Peyer's patch (tissue), 4 donors: ENCODE measurements at regions not wholly inside any gene's neighbourhood (a gene's known extent, or its start where the extent isn't known, plus 50 kb on each side); places are given as distances from the start of the nearest gene placed in this dataset.

ENCODE experiments used
- DNase-seq, 3 donors: peaks; one replicate each; pipeline ENCODE4 v3.0.0-alpha.2; 2017 to 2019
- H3K27ac ChIP-seq, 4 donors: fragments of 200-600 bp; sonication (generic); one replicate each; pipeline ENCODE4 v1.5.1; 2016 to 2019
- H3K27me3 ChIP-seq, 2 donors: fragments of 200-600 bp; sonication (generic); one replicate each; pipeline ENCODE4 v1.5.1; 2019
- H3K36me3 ChIP-seq, 3 donors: fragments of 200-600 bp; sonication (generic); one replicate each; pipeline ENCODE4 v1.5.1; 2016 to 2019
- H3K4me1 ChIP-seq, 4 donors: fragments of 200-600 bp; sonication (generic); one replicate each; pipeline ENCODE4 v1.5.1; 2016 to 2019
- H3K4me3 ChIP-seq, 4 donors: fragments of 200-600 bp; sonication (generic); 1 replicate in 3 of 4; 2 replicates in 1 of 4; pipeline ENCODE4 v1.5.1; 2016 to 2019; ENCODE audit warnings: mild to moderate bottlenecking in 1 of 4
- H3K9me3 ChIP-seq, 4 donors: fragments of 200-600 bp; sonication (generic); one replicate each; pipeline ENCODE4 v1.5.1; 2016 to 2019; ENCODE audit warnings: mild to moderate bottlenecking in 1 of 4
- POLR2A ChIP-seq, 2 donors: fragments of 450-650 bp; IDR thresholded peaks; one replicate each; pipeline ENCODE4 v1.5.1; 2017; ENCODE audit warnings: antibody characterized with exemption in 2 of 2, mild to moderate bottlenecking in 2 of 2, moderate library complexity in 2 of 2
- small RNA-seq, 2 donors: library from RNA; depleted of rRNA; stranded (forward); fragments of <200 nt; gene quantifications; one replicate each; pipeline ENCODE3, GENCODE V24; 2016
- TF ChIP-seq, protein P1 (sequence below), 6 experiments: fragments of 450-650 bp in 4 of 6; fragments of 200-600 bp in 2 of 6; sonication (generic) in 1 of 6; IDR thresholded peaks; one replicate each; pipeline ENCODE4 v1.5.1; 2017 to 2019; ENCODE audit warnings: antibody characterized with exemption in 6 of 6, mild to moderate bottlenecking in 3 of 6, moderate library complexity in 1 of 6

DNA sequence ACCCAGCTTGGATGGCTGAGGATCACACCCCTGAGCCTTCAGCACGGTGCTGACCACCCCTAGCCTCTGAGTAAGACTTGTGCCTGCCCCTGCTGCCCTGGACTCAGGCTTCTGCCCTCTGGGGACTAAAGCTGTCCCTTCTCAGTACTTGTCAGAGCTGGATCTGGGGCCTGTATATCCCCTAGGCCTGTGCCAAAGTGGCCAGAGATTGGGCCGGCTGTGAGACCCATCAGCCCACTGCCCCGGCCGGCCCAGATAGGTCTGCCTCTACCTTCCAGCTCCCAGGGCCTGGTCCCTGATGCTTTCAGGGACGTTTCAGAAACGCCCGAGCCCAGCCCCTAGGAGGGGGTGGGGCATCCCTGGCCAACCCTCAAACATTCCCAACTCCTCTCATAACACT is 137.8 kb downstream of the ZDHHC20 start:
- H3K4me1 ChIP-seq = no peaks in the 10 kb centered on the region
- no peak overlapping the region for H3K27ac ChIP-seq
- no peaks in the 10 kb centered on the region for H3K9me3 ChIP-seq
- no peak overlapping the region for H3K4me3 ChIP-seq
- TF ChIP-seq, protein P1, sequence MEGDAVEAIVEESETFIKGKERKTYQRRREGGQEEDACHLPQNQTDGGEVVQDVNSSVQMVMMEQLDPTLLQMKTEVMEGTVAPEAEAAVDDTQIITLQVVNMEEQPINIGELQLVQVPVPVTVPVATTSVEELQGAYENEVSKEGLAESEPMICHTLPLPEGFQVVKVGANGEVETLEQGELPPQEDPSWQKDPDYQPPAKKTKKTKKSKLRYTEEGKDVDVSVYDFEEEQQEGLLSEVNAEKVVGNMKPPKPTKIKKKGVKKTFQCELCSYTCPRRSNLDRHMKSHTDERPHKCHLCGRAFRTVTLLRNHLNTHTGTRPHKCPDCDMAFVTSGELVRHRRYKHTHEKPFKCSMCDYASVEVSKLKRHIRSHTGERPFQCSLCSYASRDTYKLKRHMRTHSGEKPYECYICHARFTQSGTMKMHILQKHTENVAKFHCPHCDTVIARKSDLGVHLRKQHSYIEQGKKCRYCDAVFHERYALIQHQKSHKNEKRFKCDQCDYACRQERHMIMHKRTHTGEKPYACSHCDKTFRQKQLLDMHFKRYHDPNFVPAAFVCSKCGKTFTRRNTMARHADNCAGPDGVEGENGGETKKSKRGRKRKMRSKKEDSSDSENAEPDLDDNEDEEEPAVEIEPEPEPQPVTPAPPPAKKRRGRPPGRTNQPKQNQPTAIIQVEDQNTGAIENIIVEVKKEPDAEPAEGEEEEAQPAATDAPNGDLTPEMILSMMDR (IDR thresholded peaks at IDR 0.05) = no peak
- no peak for TF ChIP-seq POLR2A (IDR thresholded peaks at IDR 0.05)
- DNase-seq = no peak
- no peaks in the 10 kb centered on the region for H3K36me3 ChIP-seq
- H3K27me3 ChIP-seq = no peaks in the 10 kb centered on the region

DNA sequence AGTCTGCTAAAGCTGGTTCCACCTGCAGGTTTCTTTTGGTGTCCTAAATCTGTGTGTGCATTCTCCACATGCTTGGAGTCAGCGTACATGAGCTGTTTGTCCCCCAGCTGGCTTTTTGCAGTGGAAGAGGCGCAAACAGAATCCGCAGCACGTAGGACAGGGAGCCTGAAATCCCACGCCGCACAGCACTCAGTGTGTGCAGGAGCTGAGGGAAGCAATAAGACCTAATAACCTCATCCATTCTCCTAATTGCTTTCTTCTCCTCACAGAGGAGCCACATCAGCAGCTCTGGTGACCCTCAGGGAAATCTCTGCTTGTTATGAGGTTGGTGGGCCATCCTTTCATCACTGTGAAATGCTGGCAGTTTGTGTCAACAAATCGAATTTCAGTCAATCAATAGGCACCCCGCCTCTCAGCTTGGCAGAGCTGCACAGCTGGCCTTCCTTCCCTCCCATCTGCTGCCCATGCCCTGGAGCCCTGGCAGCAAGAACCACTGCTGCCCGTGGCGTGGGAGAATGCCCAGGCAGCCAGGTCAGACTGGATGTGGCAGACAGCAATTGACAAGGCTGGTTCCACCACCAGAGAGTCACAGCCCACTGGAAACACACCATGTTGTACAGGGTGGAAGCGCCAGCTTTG is 136.7 kb downstream of the ZDHHC20 start:
- no peak for DNase-seq
- Histone ChIP-seq H3K36me3 (no peaks in the 10 kb centered on the region), H3K27me3 (no peaks in the 10 kb centered on the region), H3K27ac (no peak overlapping the region), H3K4me1 (no peaks in the 10 kb centered on the region), H3K4me3 (no peak overlapping the region), H3K9me3 (no peaks in the 10 kb centered on the region)
- TF ChIP-seq POLR2A (IDR thresholded peaks at IDR 0.05) = no peak
- TF ChIP-seq, protein P1 (IDR thresholded peaks at IDR 0.05) = no peak

Small RNA genes in the stretch of these regions (small RNA-seq; reads per million reads assigned to genes)
- gene AL158032.2 = 0 reads per million in 2 donors
